A673 (cell line): ENCODE measurements at regions not wholly inside any gene's neighbourhood (a gene's known extent, or its start where the extent isn't known, plus 50 kb on each side); places are given as distances from the start of the nearest gene placed in this dataset.

Experiments
- BruUV-seq: library from RNA; stranded (reverse); fragments of 400-500 nt; replicated peaks from 2 replicates; lab custom pipeline; 2021; lab: Mats Ljungman, UMichigan
- CTCF ChIA-PET: fragments of 300-600 bp; sonication (Branson Sonifier 250); formaldehyde crosslinking; loops from one replicate; lab custom pipeline; 2022; ENCODE audit warnings: antibody characterized with exemption; lab: Charles Lee
- POLR2A ChIA-PET: fragments of 300-600 bp; sonication (Branson Sonifier 250); formaldehyde crosslinking; loops from one replicate; lab custom pipeline; 2022; ENCODE audit warnings: antibody characterized with exemption; ENCODE audit not compliant: low non-redundant PET; lab: Charles Lee
- DNase-seq: peaks from one replicate; pipeline ENCODE4 v3.0.0-alpha.2; 2015; ENCODE audit warnings: low spot score
- H3K27ac ChIP-seq: fragments of 200-600 bp; sonication (generic); 2 replicates; pipeline ENCODE4 v1.5.1; 2016; ENCODE audit warnings: mixed run types, low read depth, mild to moderate bottlenecking, mixed read lengths, antibody characterized with exemption, low read length; ENCODE audit not compliant: poor library complexity, severe bottlenecking
- H3K27me3 ChIP-seq: fragments of 200-600 bp; sonication (generic); replicated peaks from 2 replicates; pipeline ENCODE4 v1.6.1; 2017; ENCODE audit warnings: mixed run types, low read depth, mild to moderate bottlenecking, mixed read lengths, antibody characterized with exemption, low read length; ENCODE audit not compliant: insufficient read depth, poor library complexity
- H3K36me3 ChIP-seq: fragments of 200-600 bp; sonication (generic); 2 replicates; pipeline ENCODE4 v1.6.1; 2016; ENCODE audit warnings: mixed run types, mild to moderate bottlenecking, mixed read lengths, antibody characterized with exemption, low read length; ENCODE audit not compliant: insufficient read depth, poor library complexity, severe bottlenecking
- H3K4me1 ChIP-seq: fragments of 200-600 bp; sonication (generic); 2 replicates; pipeline ENCODE4 v1.6.1; 2017; ENCODE audit warnings: mixed run types, mild to moderate bottlenecking, mixed read lengths, antibody characterized with exemption, low read length; ENCODE audit not compliant: insufficient read depth, poor library complexity, severe bottlenecking
- H3K4me3 ChIP-seq: fragments of 200-600 bp; sonication (generic); 2 replicates; pipeline ENCODE4 v1.5.1; 2016; ENCODE audit warnings: low read depth, mixed run types, mild to moderate bottlenecking, mixed read lengths, low read length; ENCODE audit not compliant: poor library complexity, severe bottlenecking
- H3K9me3 ChIP-seq: fragments of 200-600 bp; sonication (generic); 2 replicates; pipeline ENCODE4 v1.6.1; 2016; ENCODE audit warnings: mixed run types, low read depth, mild to moderate bottlenecking, mixed read lengths, antibody characterized with exemption, low read length; ENCODE audit not compliant: poor library complexity, severe bottlenecking
- CTCF ChIP-seq: fragments of 300-800, 200-600 bp; sonication (generic); conservative IDR thresholded peaks from 2 replicates; pipeline ENCODE4 v1.5.1; 2017; ENCODE audit warnings: low read depth, mild to moderate bottlenecking, antibody characterized with exemption, low read length, moderate library complexity, mixed read lengths
- EZH2 ChIP-seq: fragments of 200-600 bp; sonication (generic); IDR thresholded peaks from 2 replicates; pipeline ENCODE4 v1.6.1; 2017; ENCODE audit warnings: borderline replicate concordance, low read depth, mild to moderate bottlenecking, mixed read lengths, antibody characterized with exemption, low read length; ENCODE audit not compliant: poor library complexity, severe bottlenecking
- intact Hi-C: fragments of 100-400 bp; cut with micrococcal nuclease; formaldehyde crosslinking; loops from one replicate; pipeline ENCODE4 v1.10.0; 2022; ENCODE audit not compliant: unreplicated experiment

DNA sequence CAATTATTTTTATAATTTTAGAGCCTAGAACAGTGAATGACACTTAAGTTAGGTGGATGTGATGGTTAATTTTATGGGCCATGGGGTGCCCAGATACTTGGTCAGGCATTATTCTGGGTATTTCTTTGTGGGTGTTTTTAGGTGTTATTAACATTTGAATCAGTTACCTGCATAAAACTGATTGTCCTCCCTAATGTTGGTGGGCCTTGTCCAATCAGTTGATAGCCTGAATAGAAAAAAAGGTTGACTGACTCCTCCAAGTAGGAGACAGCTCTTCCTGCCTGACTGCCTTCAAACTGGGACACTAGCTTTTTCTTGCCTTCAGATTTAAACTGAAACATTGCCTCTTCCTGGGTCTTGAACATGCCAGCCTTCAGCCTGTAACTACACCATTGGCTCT is 312.9 kb upstream of the FIGN start:
- intact Hi-C loops = no loop called here
- Histone ChIP-seq H3K36me3 (no peaks in the 10 kb centered on the region), H3K4me3 (no peak overlapping the region), H3K9me3 (no peaks in the 10 kb centered on the region), H3K27ac (no peak overlapping the region), H3K4me1 (no peaks in the 10 kb centered on the region), H3K27me3 (peaks cover 2% of the 10 kb centered on the region)
- DNase-seq = no peak
- CTCF ChIA-PET = no interaction called here
- POLR2A ChIA-PET = no interaction called here
- TF ChIP-seq EZH2 (no peak), CTCF (no peak)
- no TSS peak for BruUV-seq

GRCh38 chr2:164046040-164046439 is 310.2 kb upstream of the FIGN start:
- POLR2A ChIA-PET = no interaction called here
- TF ChIP-seq EZH2 (no peak), CTCF (no peak)
- intact Hi-C loops = no loop called here
- DNase-seq = no peak
- Histone ChIP-seq H3K36me3 (no peaks in the 10 kb centered on the region), H3K9me3 (no peaks in the 10 kb centered on the region), H3K4me3 (no peak overlapping the region), H3K27ac (no peak overlapping the region), H3K27me3 (peaks cover 11% of the 10 kb centered on the region), H3K4me1 (no peaks in the 10 kb centered on the region)
- CTCF ChIA-PET = no interaction called here
- no TSS peak for BruUV-seq

GRCh38 chr2:164044622-164045021 is 308.8 kb upstream of the FIGN start:
- ChIA-PET POLR2A (no interaction called here), CTCF (no interaction called here)
- intact Hi-C loops = no loop called here

More at GRCh38 chr2:164044622-164045021, 308.8 kb upstream of the FIGN start:
- no peak for DNase-seq
- peaks cover 11% of the 10 kb centered on the region for H3K27me3 ChIP-seq
- no peaks in the 10 kb centered on the region for H3K4me1 ChIP-seq
- TF ChIP-seq EZH2 (no peak), CTCF (no peak)
- no peaks in the 10 kb centered on the region for H3K9me3 ChIP-seq
- no peaks in the 10 kb centered on the region for H3K36me3 ChIP-seq
- H3K27ac ChIP-seq = no peak overlapping the region
- no TSS peak for BruUV-seq
- no peak overlapping the region for H3K4me3 ChIP-seq
